Central memory CD4-positive, alpha-beta T cell (primary cell): ENCODE measurements at regions not wholly inside any gene's neighbourhood (a gene's known extent, or its start where the extent isn't known, plus 50 kb on each side); places are given as distances from the start of the nearest gene placed in this dataset.
"Not testable (repeated sequence)": the region's sequence is repeated elsewhere in the genome, so short reads cannot be mapped to it uniquely, and the experiment has no call there.

Source experiments
- DNase-seq: peaks from one replicate; pipeline ENCODE4 v3.0.0; 2022

GRCh38 chr13:90305796-90306195, 1041.7 kb upstream of the MIR17HG start:
- DNase-seq, result no peak

- no peak for DNase-seq
Observed at GRCh38 chr13:90307136-90307535, 1040.4 kb upstream of the MIR17HG start.

GRCh38 chr13:90308249-90308648, 1039.2 kb upstream of the MIR17HG start:
- no peak for DNase-seq

GRCh38 chr13:90311929-90312328, 1035.6 kb upstream of the MIR17HG start:
- no peak for DNase-seq

GRCh38 chr13:90315061-90315460, 1032.4 kb upstream of the MIR17HG start:
- no peak for DNase-seq

GRCh38 chr13:90320664-90321063, 1026.8 kb upstream of the MIR17HG start:
- DNase-seq, result no peak

GRCh38 chr13:90321281-90321931, 1026.1 kb upstream of the MIR17HG start:
- DNase-seq, result no peak

- DNase-seq, result no peak
Observed at GRCh38 chr13:90329641-90330040, 1017.8 kb upstream of the MIR17HG start.

GRCh38 chr13:90331974-90332373, 1015.5 kb upstream of the MIR17HG start:
- no peak for DNase-seq

- DNase-seq, result no peak
Observed at GRCh38 chr13:90336507-90336906, 1011.0 kb upstream of the MIR17HG start.

- DNase-seq, result not testable (repeated sequence)
Observed at GRCh38 chr13:90341348-90341747, 1006.1 kb upstream of the MIR17HG start.

GRCh38 chr13:90348477-90349136, 998.9 kb upstream of the MIR17HG start:
- DNase-seq, result not testable (repeated sequence)

- DNase-seq, result no peak
Observed at GRCh38 chr13:90352763-90353162, 994.7 kb upstream of the MIR17HG start.

GRCh38 chr13:90355162-90355751, 992.2 kb upstream of the MIR17HG start:
- no peak for DNase-seq

- DNase-seq, result no peak
Observed at GRCh38 chr13:90360785-90361184, 986.7 kb upstream of the MIR17HG start.

GRCh38 chr13:90362707-90363106, 984.8 kb upstream of the MIR17HG start:
- DNase-seq, result no peak

- DNase-seq, result no peak
Observed at GRCh38 chr13:90365130-90365529, 982.4 kb upstream of the MIR17HG start.

GRCh38 chr13:90374168-90374567, 973.3 kb upstream of the MIR17HG start:
- no peak for DNase-seq

- DNase-seq, result no peak
Observed at GRCh38 chr13:90375851-90376250, 971.6 kb upstream of the MIR17HG start.

- DNase-seq, result no peak
Observed at GRCh38 chr13:90382425-90382824, 965.1 kb upstream of the MIR17HG start.

- DNase-seq, result no peak
Observed at GRCh38 chr13:90385781-90386489, 961.6 kb upstream of the MIR17HG start.

- DNase-seq, result no peak
Observed at GRCh38 chr13:90388887-90389452, 958.5 kb upstream of the MIR17HG start.

GRCh38 chr13:90389537-90389936, 958.0 kb upstream of the MIR17HG start:
- no peak for DNase-seq
